K562 (cell line): ENCODE measurements at regions not wholly inside any gene's neighbourhood (a gene's known extent, or its start where the extent isn't known, plus 50 kb on each side); places are given as distances from the start of the nearest gene placed in this dataset.
"Not testable (repeated sequence)": the region's sequence is repeated elsewhere in the genome, so short reads cannot be mapped to it uniquely, and the experiment has no call there.

Experiments used
- ATAC-seq: fragments of 200-7000 bp; cut with Tn5 transposase; 3 replicates; pipeline ENCODE4 v1.9.1; 2020; ENCODE audit warnings: moderate library complexity
- BruUV-seq: library from RNA; stranded (reverse); fragments of 400-500 nt; replicated peaks from 2 replicates; lab custom pipeline; 2021; lab: Mats Ljungman, UMichigan
- CTCF ChIA-PET: fragments of 300-600 bp; formaldehyde crosslinking; extraction: SDS; loops from one replicate; lab custom pipeline; 2021; ENCODE audit warnings: low intra/inter-chr PET ratio; lab: Yijun Ruan, JAX
- POLR2A ChIA-PET: fragments of 300-600, 350-650 bp; sonication (Branson Sonifier 250); formaldehyde crosslinking; extraction: SDS; loops from one replicate; lab custom pipeline; 2021; ENCODE audit warnings: antibody characterized with exemption, inconsistent platforms; lab: Yijun Ruan, JAX
- DNase-seq, 4 experiments: peaks; one replicate each; pipeline versions ENCODE4 v3.0.0 to v3.0.0-alpha.2; 2011 to 2018; ENCODE audit warnings: low spot score in 3 of 4, mixed read lengths in 3 of 4; ENCODE audit errors: extremely low read depth in 1 of 4
- FAIRE-seq: peaks from 2 replicates; lab custom pipeline; 2011; peaks lifted over from hg19 to GRCh38; lab: Jason Lieb, UNC
- H2AFZ ChIP-seq: 2 replicates; pipeline ENCODE4 v1.6.0; 2011; ENCODE audit warnings: low read depth, low read length, control low read depth, inconsistent platforms
- H3K27ac ChIP-seq: fragments of 200-600 bp; 3 replicates; pipeline ENCODE4 v1.8.0; 2011; ENCODE audit warnings: low read depth, mild to moderate bottlenecking, control low read depth, inconsistent platforms, low read length, moderate library complexity, mixed read lengths; ENCODE audit errors: extremely low read depth
- H3K27me3 ChIP-seq, 2 experiments: fragments of 300-600 bp in 1 of 2; 2 replicates in 1 of 2; 3 replicates in 1 of 2; pipeline versions ENCODE4 v1.6.0 to v1.8.0; 2011; ENCODE audit warnings: inconsistent platforms in 2 of 2, low read length in 2 of 2, mild to moderate bottlenecking in 1 of 2, mixed read lengths in 1 of 2, moderate library complexity in 1 of 2; ENCODE audit not compliant: control insufficient read depth in 2 of 2, insufficient read depth in 2 of 2
- H3K36me3 ChIP-seq: fragments of 300-600 bp; 3 replicates; pipeline ENCODE4 v1.8.0; 2011; ENCODE audit warnings: mild to moderate bottlenecking, low read length, inconsistent platforms; ENCODE audit not compliant: control insufficient read depth, insufficient read depth
- H3K4me1 ChIP-seq, 2 experiments: fragments of 200-600 bp in 1 of 2; replicated peaks in 1 of 2; 2 replicates in 1 of 2; 3 replicates in 1 of 2; pipeline versions ENCODE4 v1.5.1 to v1.8.0; 2011; ENCODE audit warnings: inconsistent platforms in 2 of 2, low read length in 2 of 2, mild to moderate bottlenecking in 1 of 2, mixed read lengths in 1 of 2, moderate library complexity in 1 of 2; ENCODE audit not compliant: control insufficient read depth in 2 of 2, insufficient read depth in 2 of 2
- H3K4me2 ChIP-seq: 2 replicates; pipeline ENCODE4 v1.6.1; 2011; ENCODE audit warnings: low read length, control low read depth, inconsistent platforms, mixed read lengths; ENCODE audit not compliant: insufficient read depth
- H3K4me3 ChIP-seq: fragments of 200-600 bp; sonication (generic), shearing (Covaris generic); 2 replicates; pipeline ENCODE4 v1.5.1; 2016; ENCODE audit warnings: control low read depth, inconsistent platforms
- H3K79me2 ChIP-seq: fragments of 200-600 bp; 3 replicates; pipeline ENCODE4 v1.8.0; 2011; ENCODE audit warnings: low read length, inconsistent platforms; ENCODE audit not compliant: control insufficient read depth, insufficient read depth
- H3K9ac ChIP-seq, 2 experiments: 2 replicates each; pipeline versions ENCODE4 v1.6.0 to v1.6.1; 2011; ENCODE audit warnings: low read depth in 2 of 2, low read length in 2 of 2, control low read depth in 1 of 2, inconsistent platforms in 1 of 2, mild to moderate bottlenecking in 1 of 2, mixed read lengths in 1 of 2; ENCODE audit not compliant: insufficient read depth in 1 of 2
- H3K9me1 ChIP-seq: one replicate; pipeline ENCODE4 v1.6.0; 2011; ENCODE audit warnings: inconsistent platforms, mild to moderate bottlenecking, low read length, moderate library complexity; ENCODE audit not compliant: control insufficient read depth, insufficient read depth
- H3K9me3 ChIP-seq: replicated peaks from 2 replicates; pipeline ENCODE4 v1.5.1; 2011; ENCODE audit warnings: low read depth, low read length, inconsistent platforms; ENCODE audit not compliant: control insufficient read depth, insufficient read depth
- H4K20me1 ChIP-seq: replicated peaks from 2 replicates; pipeline ENCODE4 v1.6.1; 2011; ENCODE audit warnings: low read length, inconsistent platforms, mixed read lengths; ENCODE audit not compliant: control insufficient read depth, insufficient read depth
- FOXA3 ChIP-seq, 2 experiments: fragments of 450-650 bp in 1 of 2; sonication (generic) in 1 of 2; formaldehyde crosslinking; IDR thresholded peaks in 1 of 2; conservative IDR thresholded peaks in 1 of 2; 2 replicates each; pipeline versions ENCODE4 v1.4.0 to v1.8.0; 2020 to 2022; ENCODE audit warnings: mild to moderate bottlenecking in 2 of 2, missing genetic modification reagents in 1 of 2
- RBBP5 ChIP-seq: fragments of 200-600 bp; sonication (generic); IDR thresholded peaks from 2 replicates; pipeline ENCODE4 v1.6.1; 2012; ENCODE audit warnings: borderline replicate concordance, mild to moderate bottlenecking, low read length, control low read depth, inconsistent platforms; ENCODE audit not compliant: insufficient read depth, poor library complexity, severe bottlenecking
- RFX5 ChIP-seq: IDR thresholded peaks from 2 replicates; pipeline ENCODE4 v1.6.1; 2011; ENCODE audit warnings: low read depth, mild to moderate bottlenecking, improper control_type of control experiment, low read length
- WGBS: fragments of 100-300 bp; shearing (Covaris generic); methylation state at CpG from one replicate; pipeline ENCODE4 v1.1.6; 2016; ENCODE audit warnings: low coverage, mixed read lengths; ENCODE audit not compliant: insufficient coverage; ENCODE audit errors: missing lambda C conversion rate; 5-methylcytosine and 5-hydroxymethylcytosine counted together
- in situ Hi-C: fragments of 300-500 bp; cut with MboI; formaldehyde crosslinking; loops from 4 replicates; pipeline ENCODE4 v1.15.0; 2018; ENCODE audit warnings: inconsistent platforms, mixed read lengths
- intact Hi-C: fragments of 100-400 bp; cut with micrococcal nuclease; formaldehyde crosslinking; loops from 2 replicates; pipeline ENCODE4 v1.14.2; 2022

DNA sequence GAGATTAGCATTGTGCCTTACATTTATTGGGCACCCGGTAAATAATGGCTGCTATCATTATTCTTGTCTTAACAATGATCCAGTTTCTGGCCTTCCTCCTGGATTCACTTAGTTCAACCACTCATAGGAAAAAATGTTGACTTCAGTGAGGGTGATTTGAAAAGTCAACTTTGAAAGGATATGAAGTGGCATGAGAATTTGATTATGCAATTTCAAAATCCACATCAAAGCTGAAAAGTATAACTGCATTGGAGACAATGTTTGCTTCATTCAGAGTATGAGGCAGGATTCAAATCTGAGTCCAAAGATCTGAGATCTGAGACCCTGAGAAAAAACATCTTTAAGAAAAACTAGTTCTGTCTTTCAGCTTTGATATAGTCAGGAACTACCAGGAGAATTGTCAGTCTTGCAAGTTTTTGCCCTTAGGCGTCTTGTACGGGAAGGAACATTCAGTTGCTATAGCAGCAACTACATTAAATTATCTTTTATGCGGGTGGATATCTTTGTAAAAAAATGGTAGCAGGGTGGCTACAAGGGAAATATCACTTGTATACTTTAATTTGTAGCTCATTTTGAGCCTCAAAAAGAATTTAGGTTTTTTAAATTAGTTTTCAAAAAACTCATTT lies 587.5 kb upstream of the LCORL start (continued):
- no peak for TF ChIP-seq RBBP5
- no peak for TF ChIP-seq RFX5

DNA sequence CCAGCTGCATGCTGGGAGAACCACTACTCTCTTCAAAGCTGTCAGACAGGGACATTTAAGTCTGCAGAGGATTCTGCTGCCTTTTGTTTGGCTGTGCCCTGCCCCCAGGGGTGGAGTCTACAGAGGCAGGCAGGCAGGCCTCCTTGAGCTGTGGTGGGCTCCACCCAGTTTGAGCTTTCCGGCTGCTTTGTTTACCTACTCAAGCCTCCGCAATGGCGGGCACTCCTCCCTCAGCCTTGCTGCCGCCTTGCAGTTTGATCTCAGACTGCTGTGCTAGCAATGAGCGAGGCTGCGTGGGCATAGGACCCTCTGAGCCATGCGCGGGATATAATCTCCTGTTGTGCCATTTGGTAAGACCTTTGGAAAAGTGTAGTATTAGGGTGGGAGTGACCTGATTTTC lies 581.1 kb upstream of the LCORL start:
- H3K4me2 ChIP-seq, POLR2A ChIA-PET: not testable (repeated sequence)

More for the DNA sequence above, 581.1 kb upstream of the LCORL start:
- not testable (repeated sequence) for H3K79me2 ChIP-seq, H3K27me3 ChIP-seq
- peak in 1 of 2 experiments; percentile 44; a peak in 1 of 4 replicates for TF ChIP-seq FOXA3 (CRISPR knock-in tag; conservative IDR thresholded peaks at IDR 0.05 in 1 of 2, IDR thresholded peaks at IDR 0.05 in 1 of 2)
- TF ChIP-seq, all 486 proteins: peak for 1; not testable (repeated sequence) for 485
- H3K9me1 ChIP-seq, ATAC-seq, H3K4me1 ChIP-seq, DNase-seq, FAIRE-seq, H3K4me3 ChIP-seq, H4K20me1 ChIP-seq, CTCF ChIA-PET, H2AFZ ChIP-seq, H3K27ac ChIP-seq, H3K9me3 ChIP-seq, intact Hi-C loops, in situ Hi-C loops, H3K9ac ChIP-seq, BruUV-seq, H3K36me3 ChIP-seq: not testable (repeated sequence)
- WGBS = 0% methylated on average over 6 of the region's 8 CpGs
